ENCODE measurements at regions not wholly inside any gene's neighbourhood (a gene's known extent, or its start where the extent isn't known, plus 50 kb on each side); places are given as distances from the start of the nearest gene placed in this dataset.
"Not testable (repeated sequence)": the region's sequence is repeated elsewhere in the genome, so short reads cannot be mapped to it uniquely, and the experiment has no call there.

DNA sequence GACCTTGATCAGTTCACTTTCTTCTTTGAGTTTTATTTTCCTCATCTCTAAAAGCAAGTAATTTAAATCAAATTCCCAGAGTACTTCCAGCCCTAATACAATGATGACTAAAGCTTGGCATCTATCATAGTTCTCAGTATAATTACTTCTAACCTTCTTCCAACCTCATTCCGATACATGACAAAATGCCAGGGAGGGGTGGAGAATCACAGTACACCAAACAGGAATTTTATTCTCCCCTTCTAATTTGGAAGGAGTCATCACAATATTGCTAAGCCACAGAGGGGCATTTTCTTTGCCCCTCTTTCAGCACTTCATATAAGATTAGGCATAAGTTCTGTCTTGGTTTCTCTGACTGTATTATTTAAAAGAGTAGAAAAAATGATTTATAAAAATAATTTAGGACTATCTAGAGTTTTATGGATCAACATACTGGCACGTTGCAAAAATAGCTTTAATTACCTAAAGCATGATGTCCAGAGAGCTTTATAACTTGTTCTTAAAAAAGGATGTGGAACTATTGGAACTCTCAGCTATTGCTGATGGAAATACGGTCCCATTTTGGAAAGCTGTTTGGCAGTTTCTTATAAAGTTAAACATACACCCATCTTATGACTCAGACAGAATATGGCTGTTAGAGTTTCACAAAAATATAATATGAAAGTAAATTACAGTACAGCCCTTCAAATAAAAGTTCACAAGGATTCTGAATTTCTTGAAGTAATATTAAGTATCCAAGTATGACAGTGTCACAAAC is 86.9 kb upstream of the UBE2E2 start:
- no peak for DNase-seq

DNA sequence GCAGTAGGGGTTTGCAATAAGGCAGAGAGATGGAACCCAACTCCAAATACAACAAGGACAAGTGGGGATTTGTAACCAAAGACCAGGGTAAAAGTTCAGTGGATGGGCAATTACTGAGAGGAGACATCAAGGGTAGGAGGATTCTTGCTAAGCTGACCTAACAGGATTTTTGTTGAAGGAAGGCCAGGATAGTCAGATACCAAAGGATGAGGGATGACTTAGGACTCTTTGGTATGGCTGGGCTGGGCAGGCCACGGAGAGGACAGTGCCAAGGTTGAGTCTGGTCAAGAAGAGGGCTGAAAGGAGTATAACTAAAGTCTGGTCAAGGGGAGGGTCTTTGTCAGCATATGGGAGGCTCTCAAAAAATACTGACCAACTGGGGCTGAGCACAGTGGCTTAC is 85.3 kb upstream of the UBE2E2 start:
- DNase-seq = no peak

GRCh38 chr3:23127196-23127595 is 75.9 kb upstream of the UBE2E2 start:
- no peak for DNase-seq

DNA sequence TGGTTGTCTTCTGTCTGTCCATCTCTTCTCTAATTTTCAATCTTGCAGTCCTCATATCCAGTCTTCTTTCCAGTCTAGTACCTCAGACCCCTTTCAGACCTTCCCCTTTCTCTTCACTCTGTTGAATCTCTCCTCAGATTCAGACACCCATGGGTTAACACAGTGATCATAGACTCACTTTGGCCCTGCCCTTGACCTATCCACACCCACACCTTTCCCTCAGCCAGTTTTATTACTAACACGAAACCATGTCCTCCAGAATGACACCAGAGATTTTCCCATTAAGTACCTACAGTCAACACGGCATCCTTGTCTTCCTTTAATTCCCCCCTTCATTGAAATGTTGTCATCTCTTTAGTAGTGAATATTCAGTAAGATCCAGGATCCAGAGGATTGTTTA is 74.5 kb upstream of the UBE2E2 start:
- no peak for DNase-seq

GRCh38 chr3:23129117-23129516 is 74.0 kb upstream of the UBE2E2 start:
- no peak for DNase-seq

DNA sequence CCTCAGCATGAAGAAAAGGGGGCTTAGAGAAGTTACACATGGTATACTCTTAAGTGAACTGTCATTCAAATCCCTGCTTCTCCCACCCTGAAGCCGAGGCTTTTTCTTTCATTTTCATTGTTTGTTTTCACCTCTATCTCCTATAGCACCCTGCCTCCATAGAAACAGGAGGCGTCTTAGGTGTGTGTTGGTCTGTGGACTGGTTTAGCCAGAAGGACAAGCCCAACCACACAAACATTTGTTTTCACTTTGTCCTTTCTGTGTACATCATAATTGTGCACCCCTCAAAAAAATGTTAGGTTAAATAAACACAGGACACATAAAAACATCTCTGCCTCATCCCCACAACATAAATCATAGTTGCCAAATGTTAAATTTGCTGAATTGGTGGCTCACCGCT is 73.3 kb upstream of the UBE2E2 start:
- DNase-seq = no peak

- no peak for DNase-seq
Measured at GRCh38 chr3:23130406-23130805, 72.7 kb upstream of the UBE2E2 start.

GRCh38 chr3:23135026-23135785 is 67.9 kb upstream of the UBE2E2 start:
- DNase-seq = no peak

GRCh38 chr3:23136054-23136453 is 67.1 kb upstream of the UBE2E2 start:
- no peak for DNase-seq

DNA sequence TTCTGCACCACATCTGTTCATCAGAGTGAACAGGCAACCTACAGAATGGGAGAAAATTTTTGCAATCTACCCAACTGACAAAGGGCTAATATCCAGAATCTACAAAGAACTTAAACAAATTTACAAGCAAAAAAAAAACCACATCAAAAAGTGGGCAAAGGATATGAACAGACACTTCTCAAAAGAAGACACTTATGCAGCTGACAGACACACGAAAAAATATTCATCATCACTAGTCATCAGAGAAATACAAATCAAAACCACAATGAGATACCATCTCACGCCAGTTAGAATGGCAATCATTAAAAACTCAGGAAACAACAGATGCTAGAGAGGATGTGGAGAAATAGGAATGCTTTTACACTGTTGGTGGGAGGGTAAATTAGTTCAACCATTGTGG is 59.1 kb upstream of the UBE2E2 start:
- DNase-seq = not testable (repeated sequence)

- DNase-seq = no peak
Measured at GRCh38 chr3:23146163-23146562, 57.0 kb upstream of the UBE2E2 start.

- no peak for DNase-seq
Measured at GRCh38 chr3:23152989-23153388, 50.1 kb upstream of the UBE2E2 start.
